ENCODE measurements at regions not wholly inside any gene's neighbourhood (a gene's known extent, or its start where the extent isn't known, plus 50 kb on each side); places are given as distances from the start of the nearest gene placed in this dataset.

DNA sequence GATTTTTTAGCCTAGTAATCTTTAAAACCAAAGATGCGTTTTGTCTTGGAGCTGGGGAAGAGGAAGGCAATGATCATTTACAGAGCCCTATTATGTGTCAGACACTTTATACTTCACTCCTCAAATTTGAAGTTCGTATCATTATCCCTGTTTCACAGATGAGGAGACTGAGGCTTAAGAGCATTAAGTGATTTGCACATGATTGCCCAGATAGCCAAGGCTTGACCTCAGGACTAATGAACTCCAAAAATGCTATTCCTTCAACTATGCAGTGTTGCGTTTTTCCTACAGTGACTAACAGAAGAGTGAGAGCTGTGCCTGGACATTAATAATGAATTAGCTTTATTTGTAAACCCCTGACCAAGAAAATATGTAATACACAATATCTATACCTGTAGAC lies 136.8 kb upstream of the EEA1 start:
- Mint-ChIP-seq H3K27me3 (peaks cover 5 to 31% of the 10 kb centered on the region in 2 donors), H3K36me3 (no peaks in the 10 kb centered on the region), H3K27ac (no peak overlapping the region), H3K4me1 (no peaks in the 10 kb centered on the region), H3K9me3 (peaks cover 0 to 2% (median 0%) of the 10 kb centered on the region in 5 donors), H3K4me3 (no peak overlapping the region)
- H3K9me3 ChIP-seq (ENCODE audit: low read length): no peaks in the 10 kb centered on the region
- no peak overlapping the region for H3K4me3 ChIP-seq (ENCODE audit: low read length)
- H3K27ac ChIP-seq (ENCODE audit: low read depth, low read length): no peak overlapping the region
- H3K4me1 ChIP-seq (ENCODE audit: insufficient read depth, low read length): no peaks in the 10 kb centered on the region
- no peaks in the 10 kb centered on the region for H3K36me3 ChIP-seq (ENCODE audit: insufficient read depth, low read length)
- no peaks in the 10 kb centered on the region for H3K27me3 ChIP-seq (ENCODE audit: insufficient read depth, low read length, poor library complexity, severe bottlenecking)
- ChIA-PET CTCF (no interaction called here), POLR2A (no interaction called here)
- no peak for DNase-seq

DNA sequence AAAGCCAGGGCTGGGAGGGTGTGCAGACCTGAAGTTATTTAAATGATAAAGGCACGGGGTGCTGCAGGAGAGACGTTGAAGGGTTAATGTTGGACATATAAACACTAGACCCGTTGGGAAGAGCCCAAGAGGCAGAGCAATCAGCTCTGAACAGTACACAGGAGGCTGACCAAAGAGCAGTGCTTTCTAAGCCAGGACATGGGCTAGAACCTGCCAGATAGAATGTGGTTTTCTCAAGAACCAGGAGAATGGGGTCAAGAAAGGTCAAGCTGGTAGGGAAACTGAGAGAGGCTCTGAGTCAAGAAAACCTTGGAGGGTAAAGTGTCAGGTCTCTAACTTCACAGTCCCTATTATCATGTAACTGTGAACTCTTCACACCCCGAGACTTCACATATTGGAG lies 143.2 kb upstream of the EEA1 start:
- no peaks in the 10 kb centered on the region for H3K4me1 ChIP-seq (ENCODE audit: insufficient read depth, low read length)
- H3K4me3 Mint-ChIP-seq: no peak overlapping the region
- no peak overlapping the region for H3K4me3 ChIP-seq (ENCODE audit: low read length)
- no peaks in the 10 kb centered on the region for H3K36me3 ChIP-seq (ENCODE audit: insufficient read depth, low read length)
- H3K27ac ChIP-seq (ENCODE audit: low read depth, low read length): no peak overlapping the region
- no peak overlapping the region for H3K27ac Mint-ChIP-seq
- H3K36me3 Mint-ChIP-seq: no peaks in the 10 kb centered on the region
- no peaks in the 10 kb centered on the region for H3K9me3 ChIP-seq (ENCODE audit: low read length)
- DNase-seq: no peak
- H3K27me3 Mint-ChIP-seq: peaks cover 8 to 17% of the 10 kb centered on the region in 2 donors
- no peaks in the 10 kb centered on the region for H3K4me1 Mint-ChIP-seq
- no peaks in the 10 kb centered on the region for H3K27me3 ChIP-seq (ENCODE audit: insufficient read depth, low read length, poor library complexity, severe bottlenecking)
- POLR2A ChIA-PET: no interaction called here
- H3K9me3 Mint-ChIP-seq: no peaks in the 10 kb centered on the region
- CTCF ChIA-PET: no interaction called here

DNA sequence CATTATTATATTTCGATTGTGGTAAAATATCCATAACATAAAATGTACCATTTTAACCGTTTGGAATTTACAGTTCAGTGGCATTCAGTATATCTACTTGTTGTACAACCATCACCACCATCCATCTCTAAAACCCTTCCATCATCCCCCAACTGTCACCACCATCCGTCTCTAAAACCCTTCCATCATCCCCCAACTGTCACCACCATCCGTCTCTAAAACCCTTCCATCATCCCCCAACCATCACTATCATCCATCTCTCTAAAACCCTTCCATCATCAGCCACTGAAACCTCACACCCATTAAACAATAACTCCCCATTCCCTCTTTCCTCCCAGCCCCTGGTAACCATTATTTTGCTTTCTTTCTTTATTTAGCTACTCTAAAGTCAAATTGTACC lies 144.2 kb upstream of the EEA1 start:
- Mint-ChIP-seq H3K4me1 (no peaks in the 10 kb centered on the region), H3K36me3 (no peaks in the 10 kb centered on the region), H3K4me3 (no peak overlapping the region), H3K27ac (no peak overlapping the region), H3K9me3 (no peaks in the 10 kb centered on the region), H3K27me3 (peaks cover 6 to 17% of the 10 kb centered on the region in 2 donors)
- H3K36me3 ChIP-seq (ENCODE audit: insufficient read depth, low read length): no peaks in the 10 kb centered on the region
- no peaks in the 10 kb centered on the region for H3K4me1 ChIP-seq (ENCODE audit: insufficient read depth, low read length)
- no peaks in the 10 kb centered on the region for H3K27me3 ChIP-seq (ENCODE audit: insufficient read depth, low read length, poor library complexity, severe bottlenecking)
- no peaks in the 10 kb centered on the region for H3K9me3 ChIP-seq (ENCODE audit: low read length)
- H3K4me3 ChIP-seq (ENCODE audit: low read length): no peak overlapping the region
- POLR2A ChIA-PET: no interaction called here
- DNase-seq: no peak
- CTCF ChIA-PET: no interaction called here
- no peak overlapping the region for H3K27ac ChIP-seq (ENCODE audit: low read depth, low read length)

DNA sequence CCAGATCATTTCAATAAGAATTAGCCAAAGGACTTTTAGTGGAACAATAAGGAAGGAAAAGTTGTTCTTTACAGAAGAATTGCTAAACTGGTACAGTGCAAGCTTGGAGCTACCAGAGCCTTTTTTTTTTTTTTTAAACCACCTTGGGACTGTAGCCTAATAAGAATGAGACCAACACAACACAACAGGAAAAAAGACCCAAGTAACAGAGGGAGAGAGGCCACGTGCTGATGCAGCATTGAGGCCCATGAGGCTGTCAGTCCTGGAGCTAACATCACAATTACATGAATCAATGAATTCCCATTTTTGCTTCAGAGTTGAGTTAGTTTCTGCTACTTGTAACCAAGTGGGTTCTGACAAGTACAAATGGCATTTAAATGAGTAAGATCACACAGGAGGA lies 149.0 kb upstream of the EEA1 start:
- Mint-ChIP-seq H3K27ac (no peak overlapping the region), H3K4me1 (no peaks in the 10 kb centered on the region), H3K9me3 (no peaks in the 10 kb centered on the region), H3K27me3 (peaks cover 4 to 8% of the 10 kb centered on the region in 2 donors), H3K36me3 (no peaks in the 10 kb centered on the region), H3K4me3 (no peak overlapping the region)
- Histone ChIP-seq H3K4me1 (ENCODE audit: insufficient read depth, low read length) (no peaks in the 10 kb centered on the region), H3K27me3 (ENCODE audit: insufficient read depth, low read length, poor library complexity, severe bottlenecking) (no peaks in the 10 kb centered on the region), H3K9me3 (ENCODE audit: low read length) (no peaks in the 10 kb centered on the region), H3K36me3 (ENCODE audit: insufficient read depth, low read length) (no peaks in the 10 kb centered on the region), H3K4me3 (ENCODE audit: low read length) (no peak overlapping the region), H3K27ac (ENCODE audit: low read depth, low read length) (no peak overlapping the region)
- CTCF ChIA-PET: no interaction called here
- DNase-seq: no peak
- POLR2A ChIA-PET: no interaction called here

DNA sequence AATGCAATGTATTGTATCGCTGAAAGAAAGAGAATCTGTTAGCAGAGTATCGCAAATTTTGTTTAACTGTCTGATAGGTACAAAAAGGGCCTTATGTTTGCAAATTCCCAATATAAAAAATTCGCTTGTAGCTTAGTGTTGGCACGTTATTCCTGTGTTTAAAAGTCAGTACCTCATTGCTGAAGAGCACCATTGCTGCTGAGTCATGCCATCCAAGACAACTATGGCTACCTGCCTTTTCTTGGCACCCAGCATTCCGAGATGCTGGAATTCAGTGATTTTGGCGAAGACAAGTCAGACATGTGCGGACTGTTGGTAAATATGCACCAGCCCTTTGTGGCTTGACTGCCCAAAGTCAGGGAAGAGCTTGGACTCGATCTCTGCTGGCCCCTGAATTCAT lies 149.5 kb upstream of the EEA1 start:
- Histone ChIP-seq H3K9me3 (ENCODE audit: low read length) (no peaks in the 10 kb centered on the region), H3K4me3 (ENCODE audit: low read length) (no peak overlapping the region), H3K4me1 (ENCODE audit: insufficient read depth, low read length) (no peaks in the 10 kb centered on the region), H3K36me3 (ENCODE audit: insufficient read depth, low read length) (no peaks in the 10 kb centered on the region), H3K27ac (ENCODE audit: low read depth, low read length) (no peak overlapping the region), H3K27me3 (ENCODE audit: insufficient read depth, low read length, poor library complexity, severe bottlenecking) (no peaks in the 10 kb centered on the region)
- H3K27ac Mint-ChIP-seq: no peak overlapping the region
- DNase-seq: no peak
- no peak overlapping the region for H3K4me3 Mint-ChIP-seq
- H3K36me3 Mint-ChIP-seq: no peaks in the 10 kb centered on the region
- ChIA-PET POLR2A (no interaction called here), CTCF (no interaction called here)
- no peaks in the 10 kb centered on the region for H3K4me1 Mint-ChIP-seq
- H3K9me3 Mint-ChIP-seq: no peaks in the 10 kb centered on the region
- H3K27me3 Mint-ChIP-seq: peaks cover 4 to 8% of the 10 kb centered on the region in 2 donors

DNA sequence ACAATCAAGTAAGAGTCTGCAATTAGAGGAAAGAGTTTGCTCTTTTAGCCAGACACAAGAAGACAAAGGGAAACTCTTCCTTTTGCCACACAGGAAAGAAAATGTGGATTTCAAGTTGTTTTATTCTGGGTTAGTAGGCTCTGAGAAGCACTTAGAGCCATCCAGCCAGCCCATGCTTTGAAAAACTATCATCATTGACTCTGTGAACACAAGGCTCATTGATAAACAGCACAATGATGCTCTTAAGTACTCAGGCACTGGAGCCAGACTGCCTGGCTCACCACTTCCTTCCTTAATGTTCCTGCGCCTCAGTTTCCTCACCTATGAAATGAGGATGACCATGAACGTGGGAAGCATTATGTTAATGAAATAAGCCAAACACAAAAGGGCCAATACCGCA lies 150.2 kb upstream of the EEA1 start:
- Histone ChIP-seq H3K27me3 (ENCODE audit: insufficient read depth, low read length, poor library complexity, severe bottlenecking) (no peaks in the 10 kb centered on the region), H3K27ac (ENCODE audit: low read depth, low read length) (no peak overlapping the region), H3K9me3 (ENCODE audit: low read length) (no peaks in the 10 kb centered on the region), H3K4me1 (ENCODE audit: insufficient read depth, low read length) (no peaks in the 10 kb centered on the region), H3K36me3 (ENCODE audit: insufficient read depth, low read length) (no peaks in the 10 kb centered on the region), H3K4me3 (ENCODE audit: low read length) (no peak overlapping the region)
- Mint-ChIP-seq H3K9me3 (no peaks in the 10 kb centered on the region), H3K27me3 (peaks cover 4 to 10% of the 10 kb centered on the region in 2 donors), H3K4me3 (no peak overlapping the region), H3K27ac (no peak overlapping the region), H3K4me1 (no peaks in the 10 kb centered on the region), H3K36me3 (no peaks in the 10 kb centered on the region)
- ChIA-PET POLR2A (no interaction called here), CTCF (no interaction called here)
- DNase-seq: no peak

DNA sequence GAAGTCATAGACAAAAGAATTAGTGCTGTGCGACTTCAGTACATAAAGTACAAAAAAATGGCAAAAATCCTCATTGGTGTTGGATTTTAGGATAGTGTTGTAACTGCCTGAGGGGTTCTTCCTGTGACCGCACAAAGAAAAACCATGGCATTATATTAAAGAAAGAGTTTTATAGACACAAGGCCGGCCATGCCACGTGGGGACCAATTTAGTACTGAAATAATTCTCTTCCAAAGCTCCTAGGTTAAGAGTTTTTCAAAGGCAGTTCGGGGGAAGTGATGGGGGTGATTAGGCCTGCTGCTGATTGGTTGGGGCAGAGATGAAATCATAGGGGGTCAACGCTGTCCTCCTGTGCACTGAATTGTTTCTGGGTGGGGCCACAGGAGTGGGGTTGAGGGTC lies 150.9 kb upstream of the EEA1 start:
- Histone ChIP-seq H3K9me3 (ENCODE audit: low read length) (no peaks in the 10 kb centered on the region), H3K36me3 (ENCODE audit: insufficient read depth, low read length) (no peaks in the 10 kb centered on the region), H3K4me1 (ENCODE audit: insufficient read depth, low read length) (no peaks in the 10 kb centered on the region), H3K27me3 (ENCODE audit: insufficient read depth, low read length, poor library complexity, severe bottlenecking) (no peaks in the 10 kb centered on the region), H3K27ac (ENCODE audit: low read depth, low read length) (no peak overlapping the region), H3K4me3 (ENCODE audit: low read length) (no peak overlapping the region)
- CTCF ChIA-PET: no interaction called here
- Mint-ChIP-seq H3K4me3 (no peak overlapping the region), H3K27me3 (peaks cover 4 to 10% of the 10 kb centered on the region in 2 donors), H3K36me3 (no peaks in the 10 kb centered on the region), H3K9me3 (no peaks in the 10 kb centered on the region), H3K27ac (no peak overlapping the region), H3K4me1 (no peaks in the 10 kb centered on the region)
- POLR2A ChIA-PET: no interaction called here
- DNase-seq: no peak

DNA sequence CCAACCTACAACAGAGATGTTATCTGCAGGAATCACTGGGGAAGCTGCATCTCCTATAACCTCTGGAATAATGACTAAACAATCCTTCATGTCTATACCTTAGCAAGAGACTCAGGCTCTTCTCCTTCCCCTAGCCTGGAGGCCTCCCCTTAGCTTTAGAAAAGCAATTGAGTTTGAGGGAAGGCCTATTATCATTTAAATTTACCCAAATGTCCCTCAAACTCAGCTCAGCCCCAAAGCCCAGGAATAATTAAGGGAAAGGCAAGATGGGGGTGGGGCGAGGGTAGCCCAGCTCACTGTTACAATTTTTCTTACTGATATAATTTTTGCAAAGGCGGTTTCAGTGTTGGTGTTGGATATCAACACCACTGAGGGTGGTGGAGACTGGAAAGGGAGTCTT lies 151.4 kb upstream of the EEA1 start:
- H3K4me1 ChIP-seq (ENCODE audit: insufficient read depth, low read length): no peaks in the 10 kb centered on the region
- peaks cover 3 to 10% of the 10 kb centered on the region in 2 donors for H3K27me3 Mint-ChIP-seq

More for the DNA sequence above, 151.4 kb upstream of the EEA1 start:
- Histone ChIP-seq H3K9me3 (ENCODE audit: low read length) (no peaks in the 10 kb centered on the region), H3K27me3 (ENCODE audit: insufficient read depth, low read length, poor library complexity, severe bottlenecking) (no peaks in the 10 kb centered on the region), H3K36me3 (ENCODE audit: insufficient read depth, low read length) (no peaks in the 10 kb centered on the region), H3K4me3 (ENCODE audit: low read length) (no peak overlapping the region), H3K27ac (ENCODE audit: low read depth, low read length) (no peak overlapping the region)
- Mint-ChIP-seq H3K4me3 (no peak overlapping the region), H3K27ac (no peak overlapping the region), H3K4me1 (no peaks in the 10 kb centered on the region), H3K9me3 (no peaks in the 10 kb centered on the region), H3K36me3 (no peaks in the 10 kb centered on the region)
- DNase-seq: no peak
- POLR2A ChIA-PET: no interaction called here
- CTCF ChIA-PET: no interaction called here
